Colonic mucosa (tissue), 4 donors: ENCODE measurements at regions not wholly inside any gene's neighbourhood (a gene's known extent, or its start where the extent isn't known, plus 50 kb on each side); places are given as distances from the start of the nearest gene placed in this dataset.

ENCODE experiments used
- DNase-seq: peaks from one replicate; pipeline ENCODE4 v3.0.0-alpha.2; 2020
- H3K27ac ChIP-seq: fragments of 200-600 bp; one replicate; pipeline ENCODE4 v1.8.0; 2021
- H3K27me3 ChIP-seq: fragments of 200-600 bp; one replicate; pipeline ENCODE4 v1.8.0; 2021
- H3K36me3 ChIP-seq: fragments of 200-600 bp; one replicate; pipeline ENCODE4 v1.8.0; 2021
- H3K4me1 ChIP-seq: fragments of 200-600 bp; one replicate; pipeline ENCODE4 v1.8.0; 2021; ENCODE audit warnings: mild to moderate bottlenecking
- H3K4me3 ChIP-seq: fragments of 200-600 bp; one replicate; pipeline ENCODE4 v1.8.0; 2021
- H3K9ac ChIP-seq, 2 donors: one replicate each; pipeline ENCODE4 v1.7.0; 2013; ENCODE audit warnings: control low read depth in 2 of 2, low read depth in 2 of 2, low read length in 2 of 2
- H3K9me3 ChIP-seq: fragments of 200-600 bp; one replicate; pipeline ENCODE4 v1.8.0; 2021
- CTCF ChIP-seq: fragments of 200-600 bp; IDR thresholded peaks from one replicate; pipeline ENCODE4 v1.8.0; 2022; ENCODE audit warnings: antibody characterized with exemption, mild to moderate bottlenecking
- intact Hi-C: fragments of 100-400 bp; cut with DNase I; formaldehyde crosslinking; loops from one replicate; pipeline ENCODE4 v1.14.1; 2022
- donor health status: healthy.
- donor health status: DM: no; HTN: no; CAD: no.
- donor health status: DM: no; HTN: no; CAD: no.

GRCh38 chr2:138177693-138178092, 213.4 kb downstream of the HNMT start:
- Histone ChIP-seq H3K27me3 (no peaks in the 10 kb centered on the region), H3K4me3 (no peak overlapping the region), H3K27ac (no peak overlapping the region), H3K36me3 (no peaks in the 10 kb centered on the region), H3K9ac (no peak overlapping the region), H3K4me1 (no peaks in the 10 kb centered on the region), H3K9me3 (no peaks in the 10 kb centered on the region)
- DNase-seq = no peak
- TF ChIP-seq CTCF = no peak
- intact Hi-C loops = no loop called here

GRCh38 chr2:138180692-138181386, 216.6 kb downstream of the HNMT start:
- TF ChIP-seq CTCF = no peak
- H3K9ac ChIP-seq = no peak overlapping the region
- intact Hi-C loops = no loop called here
- H3K4me3 ChIP-seq = no peak overlapping the region
- no peak overlapping the region for H3K27ac ChIP-seq
- no peaks in the 10 kb centered on the region for H3K27me3 ChIP-seq
- H3K36me3 ChIP-seq = no peaks in the 10 kb centered on the region
- no peaks in the 10 kb centered on the region for H3K4me1 ChIP-seq
- H3K9me3 ChIP-seq = no peaks in the 10 kb centered on the region
- no peak for DNase-seq

GRCh38 chr2:138182250-138182936, 218.1 kb downstream of the HNMT start:
- H3K4me3 ChIP-seq = no peak overlapping the region
- no peaks in the 10 kb centered on the region for H3K27me3 ChIP-seq
- H3K4me1 ChIP-seq = no peaks in the 10 kb centered on the region
- no peak for TF ChIP-seq CTCF
- no peaks in the 10 kb centered on the region for H3K9me3 ChIP-seq
- intact Hi-C loops = no loop called here
- H3K36me3 ChIP-seq = no peaks in the 10 kb centered on the region
- DNase-seq = no peak
- no peak overlapping the region for H3K27ac ChIP-seq
- H3K9ac ChIP-seq = no peak overlapping the region

- intact Hi-C loops = no loop called here
- no peak overlapping the region for H3K27ac ChIP-seq
These were observed 218.7 kb downstream of the HNMT start for GRCh38 chr2:138182937-138183312.

GRCh38 chr2:138183705-138184104, 219.4 kb downstream of the HNMT start:
- Histone ChIP-seq H3K27me3 (no peaks in the 10 kb centered on the region), H3K36me3 (no peaks in the 10 kb centered on the region), H3K9me3 (no peaks in the 10 kb centered on the region), H3K4me1 (no peaks in the 10 kb centered on the region), H3K4me3 (no peak overlapping the region), H3K27ac (no peak overlapping the region), H3K9ac (no peak overlapping the region)
- DNase-seq = no peak
- intact Hi-C loops = no loop called here
- TF ChIP-seq CTCF = no peak

More at GRCh38 chr2:138182937-138183312, 218.7 kb downstream of the HNMT start:
- H3K4me1 ChIP-seq = no peaks in the 10 kb centered on the region
- no peak overlapping the region for H3K9ac ChIP-seq
- no peaks in the 10 kb centered on the region for H3K36me3 ChIP-seq
- H3K27me3 ChIP-seq = no peaks in the 10 kb centered on the region
- no peak for TF ChIP-seq CTCF
- H3K4me3 ChIP-seq = no peak overlapping the region
- no peaks in the 10 kb centered on the region for H3K9me3 ChIP-seq
- DNase-seq = no peak
